Activated CD8-positive, alpha-beta memory T cell treated with anti-CD3 and anti-CD28 coated beads, Interleukin-2, amount 50 U/mL, for 1 hour (primary cell): ENCODE measurements at regions not wholly inside any gene's neighbourhood (a gene's known extent, or its start where the extent isn't known, plus 50 kb on each side); places are given as distances from the start of the nearest gene placed in this dataset.

Experiments used
- DNase-seq: peaks from one replicate; pipeline ENCODE4 v3.0.0-alpha.2; 2020; ENCODE audit errors: extremely low read depth

DNA sequence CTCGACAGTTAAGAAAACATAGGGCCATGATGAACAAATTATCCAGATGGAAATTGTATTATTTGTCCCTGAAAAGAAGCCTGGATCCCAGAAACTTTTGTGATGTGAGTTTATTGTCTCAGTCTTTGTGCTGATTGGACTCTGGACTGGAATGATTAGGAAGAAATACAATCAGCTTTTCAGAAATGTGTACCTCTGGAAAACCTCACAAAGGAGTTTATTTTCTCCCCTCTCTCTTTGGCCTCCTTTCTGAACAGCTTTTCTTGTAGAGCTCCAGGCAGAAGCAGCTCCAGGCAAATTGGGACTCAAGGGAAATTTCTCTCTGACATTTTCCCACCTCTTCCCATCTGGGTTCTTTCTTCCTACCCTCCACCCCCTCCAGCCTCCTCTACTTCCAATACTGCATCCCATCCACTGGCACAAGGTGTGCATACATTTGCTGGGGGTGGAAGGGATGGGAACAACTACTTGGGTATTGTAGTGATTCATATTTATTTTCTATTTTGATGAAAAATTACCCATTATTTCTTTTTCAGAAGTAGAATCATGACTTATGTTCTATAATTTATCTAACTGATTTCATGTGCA, 119.7 kb downstream of the CD47 start:
- no peak for DNase-seq

DNA sequence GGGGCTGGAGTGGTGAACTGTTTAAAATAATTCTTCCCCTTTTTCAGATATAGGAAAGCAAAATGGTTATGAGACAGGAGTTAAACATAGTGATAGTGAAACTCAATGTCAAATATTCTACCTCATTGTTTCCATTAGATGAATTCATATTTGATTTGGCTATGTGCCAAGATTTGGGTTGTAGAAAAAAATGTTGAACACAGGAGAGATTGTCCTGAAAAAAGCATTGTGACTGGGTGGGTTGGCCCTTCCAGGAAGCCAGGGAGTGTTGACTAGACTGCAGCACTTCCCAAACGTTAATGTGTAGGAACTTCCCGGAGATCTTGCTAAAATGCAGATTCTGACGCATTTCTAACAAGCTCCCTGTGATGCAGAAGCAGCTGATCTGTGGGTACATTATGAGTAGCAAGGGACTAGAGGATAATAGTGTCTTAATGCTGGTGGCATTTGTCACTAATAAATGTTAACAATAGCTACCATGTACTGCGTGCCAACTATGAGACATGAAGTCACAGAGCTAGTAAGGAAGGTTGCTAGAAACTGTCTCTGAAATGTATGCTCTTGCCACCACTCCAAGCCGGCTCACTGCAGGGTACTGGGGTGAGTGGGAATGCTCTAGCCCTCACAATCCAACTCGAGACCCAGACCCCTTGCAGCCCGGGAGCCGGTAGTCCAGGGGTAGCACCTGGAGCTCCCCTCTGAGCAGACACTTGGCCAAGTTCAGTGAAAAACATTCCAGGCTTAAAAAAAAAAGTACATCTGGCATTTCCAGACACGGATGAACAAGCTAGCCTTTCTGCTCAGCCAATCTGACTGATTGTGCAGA, 120.6 kb downstream of the CD47 start:
- DNase-seq, result no peak

DNA sequence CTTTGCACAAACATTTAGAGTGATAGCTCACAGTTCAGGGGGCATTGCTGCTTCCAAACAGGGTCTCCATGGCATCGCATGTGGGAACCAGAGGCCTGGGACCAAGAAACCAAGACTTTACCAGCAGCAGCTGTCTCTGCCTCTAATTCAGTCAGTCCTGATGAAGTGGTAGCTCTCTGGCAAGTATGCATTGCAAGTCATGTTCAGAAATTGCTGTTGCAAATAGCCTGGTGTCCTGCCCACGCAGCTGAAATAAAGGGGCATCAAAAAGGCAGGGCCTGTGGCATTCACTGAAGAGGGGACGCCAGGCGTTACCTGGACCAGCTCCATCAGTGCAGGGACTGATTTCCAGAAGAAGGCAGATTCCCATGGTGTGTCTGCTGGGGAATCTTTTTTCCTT, 121.3 kb downstream of the CD47 start:
- DNase-seq, result no peak

DNA sequence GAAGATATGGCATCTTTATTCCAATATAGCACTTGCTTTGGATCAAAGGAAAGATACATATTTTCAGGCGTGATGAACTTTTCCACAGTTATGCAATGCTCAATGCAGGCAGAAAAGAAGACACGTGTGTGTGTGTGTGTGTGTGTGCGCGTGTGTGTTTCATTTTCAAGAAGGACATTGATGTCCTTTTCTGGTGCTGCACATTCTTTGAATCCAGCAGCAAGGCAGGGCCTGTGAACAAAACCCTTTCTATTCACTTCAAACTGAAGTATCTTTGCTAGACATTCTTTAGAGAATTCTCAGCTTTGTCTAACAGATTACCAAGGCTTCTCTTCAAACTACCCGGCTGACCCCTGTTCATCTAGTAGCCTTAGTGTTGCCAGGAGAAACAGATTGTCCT, 124.6 kb downstream of the CD47 start:
- DNase-seq, result no peak

DNA sequence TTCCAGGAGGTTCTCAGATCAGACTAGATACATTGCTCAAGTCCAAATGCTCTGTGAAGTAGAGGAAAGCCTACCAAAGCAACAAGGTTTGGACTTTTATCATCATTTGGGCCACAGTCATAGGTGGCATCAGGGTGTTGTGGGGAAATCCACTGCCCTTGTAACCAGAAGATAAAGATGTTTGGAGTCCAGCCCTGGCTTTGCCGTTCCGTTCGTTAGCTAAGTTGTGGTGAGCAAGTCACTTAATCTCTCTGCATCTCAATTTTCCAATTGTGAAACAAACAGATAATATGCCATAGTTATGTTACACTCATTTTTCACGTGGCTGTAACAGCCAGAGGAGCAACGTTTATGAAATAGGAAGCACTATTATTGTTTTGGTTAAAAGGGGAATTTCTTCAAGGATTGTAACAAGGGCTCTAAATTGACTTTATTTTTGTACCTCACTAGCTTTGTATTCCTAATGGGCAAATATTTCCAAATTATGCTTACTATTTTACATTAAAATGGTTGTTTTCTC, 125.6 kb downstream of the CD47 start:
- no peak for DNase-seq

DNA sequence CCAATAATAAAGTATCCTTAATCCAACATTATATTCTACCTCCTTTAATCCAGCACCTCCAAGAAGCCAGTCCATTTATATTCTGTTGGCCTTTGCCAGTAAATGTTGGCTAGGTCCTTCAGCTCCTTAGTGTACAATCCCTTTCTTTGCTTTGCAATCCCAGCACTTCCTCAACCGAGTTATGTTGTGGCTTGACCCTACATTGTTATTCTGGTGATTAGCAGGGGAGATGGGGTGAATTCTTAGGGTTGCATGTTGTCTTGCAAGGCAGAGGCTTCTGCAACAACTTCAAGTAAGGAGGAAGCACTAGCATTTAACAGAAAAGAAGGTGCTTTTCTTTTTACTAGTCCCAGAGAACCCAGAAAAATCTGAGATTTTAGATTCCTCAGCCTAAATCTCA, 127.2 kb downstream of the CD47 start:
- no peak for DNase-seq

DNA sequence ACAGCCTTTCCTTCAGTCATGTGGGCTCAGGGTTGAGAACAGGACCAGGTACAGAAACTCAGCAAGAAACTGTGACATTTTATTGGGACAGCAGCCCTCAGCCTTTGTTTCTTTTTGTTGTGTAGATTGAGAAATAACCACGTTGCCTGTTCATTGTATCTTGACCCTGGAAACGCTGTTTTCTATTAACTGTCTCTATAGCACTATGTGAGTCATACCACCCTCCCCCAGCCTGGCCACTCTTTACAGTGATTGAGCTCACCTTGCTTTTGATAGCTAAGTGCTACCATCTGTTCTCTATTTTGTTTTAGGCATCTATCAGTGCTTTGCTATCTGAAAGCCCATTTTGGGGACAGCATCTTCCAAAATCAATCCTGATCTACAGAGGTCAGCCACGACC, 127.9 kb downstream of the CD47 start:
- DNase-seq, result no peak

DNA sequence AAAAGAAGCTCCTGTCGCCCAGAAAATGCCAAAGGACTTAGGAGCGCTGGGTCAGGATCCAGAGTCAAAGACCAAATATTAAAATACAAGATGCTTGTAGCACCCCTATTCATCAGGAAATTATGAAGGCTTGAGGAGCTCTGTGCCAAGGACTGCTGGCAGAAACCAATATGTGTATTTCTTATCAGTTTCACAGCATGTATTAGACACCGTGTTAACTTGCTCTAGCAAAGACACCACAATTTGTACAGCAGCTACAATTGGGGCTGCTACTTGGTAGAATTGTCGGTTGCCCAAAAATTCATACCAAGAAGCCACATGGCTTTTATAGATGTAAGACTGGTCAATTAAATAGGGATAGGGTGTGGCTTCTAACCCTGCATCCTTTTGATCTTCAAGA, 128.8 kb downstream of the CD47 start:
- DNase-seq, result no peak

DNA sequence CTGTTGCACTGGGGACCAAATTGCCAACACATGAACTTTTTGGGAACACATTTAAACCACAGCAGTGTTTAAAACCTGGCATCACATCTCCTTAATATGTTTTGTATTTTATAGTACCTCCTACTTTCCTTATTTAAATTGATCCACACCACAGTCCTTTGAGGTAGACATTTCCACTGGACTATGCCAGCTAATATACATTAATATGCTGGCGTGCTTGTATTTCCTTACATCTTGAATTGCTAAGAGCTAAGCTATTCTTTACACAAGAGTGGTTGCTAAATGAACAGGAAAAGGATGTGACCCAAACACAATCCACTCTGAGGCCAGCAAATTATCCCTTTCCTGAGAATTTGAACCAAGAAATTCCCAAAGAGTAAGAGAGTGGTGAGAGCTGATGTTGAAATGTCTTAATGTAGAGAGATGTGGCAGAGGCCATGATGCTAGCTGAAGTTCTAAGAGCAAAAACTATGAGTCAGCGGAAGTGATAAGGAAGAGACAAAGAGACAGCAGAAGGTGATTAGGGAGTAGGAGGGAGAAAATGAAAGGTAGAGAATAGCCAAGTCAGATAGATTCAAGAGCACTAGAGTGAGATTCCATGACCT, 131.2 kb downstream of the CD47 start:
- DNase-seq, result no peak

DNA sequence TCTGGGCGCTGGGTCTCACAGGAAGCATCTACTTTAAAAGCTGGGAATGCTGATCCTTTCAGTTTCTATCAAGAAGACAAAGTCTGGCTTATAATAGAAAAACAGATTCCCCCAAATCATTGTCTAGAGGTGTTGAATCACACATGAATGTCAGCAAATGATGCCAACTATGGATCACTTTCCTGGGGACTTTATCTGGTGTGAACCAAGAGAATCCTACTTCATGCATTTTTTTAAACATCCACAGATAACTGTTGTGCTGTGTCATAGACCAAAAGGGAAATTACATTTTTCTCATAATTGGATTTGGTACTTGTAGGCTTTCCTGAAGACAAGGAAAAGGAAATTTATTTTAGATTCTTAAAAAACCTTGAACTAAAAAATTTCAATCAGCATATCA, 132.7 kb downstream of the CD47 start:
- no peak for DNase-seq

DNA sequence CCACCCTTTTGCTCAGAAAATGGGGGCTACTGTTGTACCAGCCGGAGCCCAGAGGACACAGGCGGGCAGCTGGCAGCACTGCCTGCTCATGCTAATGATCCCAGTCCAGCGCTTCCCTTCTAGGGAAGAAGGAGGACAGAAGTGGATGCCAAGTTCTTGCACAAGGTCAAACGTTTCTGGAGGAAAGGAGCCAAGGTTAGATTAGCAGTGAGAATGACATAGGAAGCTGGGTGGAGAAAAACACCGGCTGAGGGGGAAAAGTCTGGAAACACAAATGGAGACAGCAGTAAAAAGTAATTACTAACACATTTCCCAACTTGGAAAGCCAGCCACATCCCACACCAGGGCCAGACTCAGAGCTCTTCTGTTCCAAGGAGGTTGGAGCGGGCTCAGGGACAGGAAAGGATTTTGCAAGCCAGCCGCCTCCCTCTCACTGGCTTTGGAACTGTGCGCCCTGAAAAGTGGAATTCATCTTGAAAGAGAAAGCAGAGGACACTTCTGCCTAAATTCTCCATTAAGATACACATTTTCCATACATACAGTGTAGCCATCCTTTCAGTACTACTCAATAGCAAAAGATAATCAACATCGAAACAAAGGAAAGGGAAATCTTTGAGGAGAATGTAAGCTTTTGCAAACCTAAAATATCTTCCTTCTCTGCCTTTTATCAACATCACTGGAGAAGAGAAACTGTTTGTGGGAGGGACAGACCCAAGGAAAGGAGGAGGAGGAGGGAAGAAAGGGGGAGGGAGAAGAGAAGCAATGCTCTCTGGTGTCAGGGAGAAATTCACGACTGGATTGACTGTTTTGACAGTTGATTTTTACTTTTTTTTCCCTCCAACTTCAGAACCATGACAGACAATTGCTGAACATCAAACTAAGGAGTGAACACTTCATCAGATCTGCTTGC, 133.6 kb downstream of the CD47 start:
- no peak for DNase-seq

DNA sequence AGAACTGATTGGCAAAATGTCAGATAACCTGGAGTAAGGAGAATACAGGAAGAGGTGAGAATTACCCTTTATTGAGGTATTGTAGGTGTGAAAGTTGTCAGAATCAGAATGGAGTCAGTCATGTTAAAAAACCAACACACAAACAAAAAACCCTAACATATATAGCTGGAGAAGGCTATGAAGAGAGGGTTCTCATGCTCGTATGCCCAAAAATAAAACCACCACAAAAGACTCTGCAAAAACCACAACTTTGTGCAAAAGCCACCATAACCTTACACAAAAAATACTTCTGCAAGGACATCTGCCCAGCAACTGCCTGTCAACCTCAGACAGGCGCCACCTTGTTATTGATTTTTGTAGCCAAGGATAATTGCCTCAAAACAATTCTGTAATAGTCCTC, 136.0 kb downstream of the CD47 start:
- no peak for DNase-seq

DNA sequence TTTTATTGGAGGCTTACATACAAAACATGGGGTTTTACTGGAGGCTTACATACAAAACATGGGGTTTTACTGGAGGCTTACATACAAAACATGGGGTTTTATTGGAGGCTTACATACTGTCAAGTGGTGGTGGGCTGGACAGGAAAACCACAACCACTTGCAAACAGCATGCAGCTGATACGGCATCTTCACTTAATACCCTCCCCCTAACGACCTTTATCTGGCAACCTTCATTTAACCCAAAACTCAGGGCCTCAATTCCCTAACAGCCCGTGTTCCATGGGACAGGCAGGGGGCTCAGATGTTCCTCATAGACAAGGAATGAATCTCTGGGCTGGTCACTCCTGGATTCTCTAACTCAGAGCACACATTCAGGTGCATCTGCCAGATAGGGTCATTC, 137.1 kb downstream of the CD47 start:
- DNase-seq, result no peak

DNA sequence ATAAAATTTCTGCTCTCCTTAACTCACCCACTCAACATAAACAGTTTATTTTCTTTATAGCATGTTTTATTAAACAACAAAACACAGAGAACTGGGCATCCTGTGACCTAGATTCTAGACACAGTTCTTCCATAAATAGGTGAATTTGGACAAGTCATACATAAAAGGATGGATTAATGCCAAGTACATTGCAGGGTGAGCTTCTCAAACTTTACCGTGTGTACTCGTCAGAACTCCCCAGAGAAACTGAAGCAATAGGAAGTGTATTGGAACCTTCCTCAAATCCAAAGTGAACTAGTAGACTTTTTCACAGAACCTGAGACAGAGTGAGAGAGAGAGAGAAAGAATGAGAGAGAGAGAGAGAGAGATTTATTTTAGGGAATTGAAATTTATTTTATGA, 139.7 kb downstream of the CD47 start:
- DNase-seq, result no peak

DNA sequence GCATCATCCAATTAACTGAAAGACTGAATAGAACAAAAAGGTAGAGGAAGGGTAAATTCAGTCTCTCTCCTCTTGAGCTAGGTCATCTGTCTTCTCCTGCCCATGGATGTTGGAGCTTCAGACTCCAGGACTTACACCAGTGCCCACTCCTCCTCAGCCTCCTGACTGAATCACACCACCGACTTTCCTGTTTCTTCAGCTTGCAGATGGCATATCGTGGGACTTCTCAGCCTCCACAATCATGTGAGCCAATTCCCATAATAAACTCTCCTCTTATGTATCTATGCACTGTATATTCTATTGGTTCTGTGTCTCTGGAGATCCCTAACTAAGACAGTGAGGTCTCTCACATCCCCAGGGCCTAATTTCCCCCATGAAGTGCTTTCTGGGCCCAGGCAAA, 140.4 kb downstream of the CD47 start:
- DNase-seq, result no peak

DNA sequence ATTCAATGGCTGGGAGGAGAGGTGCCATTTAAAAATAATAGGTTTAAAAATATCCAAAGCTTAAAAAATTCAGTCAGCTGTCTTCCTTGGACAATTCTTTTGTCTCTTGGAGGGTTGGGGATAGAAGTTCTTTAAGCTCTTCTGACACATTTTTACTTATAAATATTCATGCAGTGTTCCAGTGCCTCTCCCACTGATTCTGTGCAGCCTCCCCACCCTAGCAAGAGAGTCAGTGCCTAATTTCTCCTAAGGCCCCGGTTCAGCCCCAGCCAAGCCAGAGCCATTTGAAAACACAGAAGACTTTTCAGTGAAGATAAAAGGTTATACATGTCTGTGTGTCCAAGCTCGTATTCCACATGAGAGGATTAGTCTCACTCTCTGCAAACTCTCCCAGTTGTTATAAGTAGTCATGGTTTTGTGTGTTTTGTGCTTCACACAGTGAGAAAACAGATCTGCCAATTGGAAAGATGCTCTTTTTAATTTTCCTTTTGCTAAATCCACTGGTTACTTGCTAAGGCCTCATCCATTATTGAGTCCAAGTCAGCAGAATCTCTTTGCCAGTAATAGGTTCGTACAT, 141.3 kb downstream of the CD47 start:
- DNase-seq, result no peak

DNA sequence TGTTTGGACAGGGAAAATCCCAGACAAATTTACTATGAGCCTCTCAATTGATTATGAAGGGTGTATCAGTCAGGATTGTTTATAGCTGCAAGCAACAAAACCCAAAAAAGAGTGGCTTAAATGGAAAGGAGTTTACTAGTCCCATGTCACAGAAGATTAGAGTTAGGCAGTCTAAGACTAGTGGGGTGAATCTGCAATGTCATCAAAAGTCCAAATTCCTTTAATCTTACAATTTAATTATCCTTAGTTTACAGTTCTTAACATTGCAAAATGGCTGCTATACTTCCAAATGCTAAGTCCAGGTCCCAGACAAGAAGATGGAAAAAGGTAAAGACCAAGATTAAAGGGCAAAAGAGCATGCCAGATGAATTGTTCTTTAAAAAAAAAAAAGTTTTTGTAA, 143.6 kb downstream of the CD47 start:
- DNase-seq, result no peak

DNA sequence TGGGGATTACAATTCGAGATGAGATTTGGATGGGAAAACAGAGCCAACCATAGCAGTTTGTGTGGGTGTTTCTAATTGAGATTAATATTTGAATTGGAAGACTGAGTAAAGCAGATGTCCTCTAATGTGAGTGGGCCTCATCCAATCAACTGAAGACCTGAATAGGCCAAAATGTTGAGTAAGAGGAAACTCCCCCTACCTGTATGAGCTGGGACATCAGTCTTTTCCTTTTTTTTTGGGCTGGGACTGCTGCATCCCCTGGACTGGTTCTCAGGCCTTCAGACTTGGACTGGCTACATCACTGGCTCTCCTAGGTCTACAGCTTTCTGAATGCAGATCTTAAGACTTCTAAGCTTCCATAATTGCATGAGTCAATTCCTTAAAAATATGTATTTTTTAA, 144.1 kb downstream of the CD47 start:
- DNase-seq, result no peak

DNA sequence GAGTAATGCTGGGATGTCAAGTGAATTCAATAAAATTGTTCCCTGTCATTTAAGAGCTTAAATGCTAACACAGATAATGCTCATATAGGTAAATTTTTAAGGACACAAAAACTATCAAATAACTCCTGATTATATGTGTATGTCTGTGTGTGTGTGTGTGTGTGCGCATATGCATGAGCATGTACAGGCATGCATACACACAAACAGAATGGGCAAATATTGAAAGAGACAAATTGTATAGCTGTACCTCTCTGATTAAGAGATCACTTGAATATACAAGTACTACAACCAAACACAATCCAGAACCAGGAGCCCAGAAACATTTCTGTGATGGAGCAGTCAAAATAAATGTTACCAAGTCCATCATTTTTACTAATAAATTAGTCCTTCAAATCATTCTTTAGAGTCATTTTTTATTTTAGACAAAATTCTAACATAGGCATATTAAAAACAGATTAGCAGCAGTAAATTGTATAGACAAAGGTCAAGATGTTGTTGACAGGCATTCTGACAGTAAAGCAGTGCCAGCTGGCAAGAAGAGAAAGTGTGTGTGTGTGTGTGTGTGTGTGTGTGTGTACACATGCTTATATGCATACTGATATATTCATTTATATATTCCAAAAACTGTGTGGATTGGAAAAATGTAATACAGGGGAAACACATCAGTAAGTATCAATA, 145.3 kb downstream of the CD47 start:
- DNase-seq, result no peak

DNA sequence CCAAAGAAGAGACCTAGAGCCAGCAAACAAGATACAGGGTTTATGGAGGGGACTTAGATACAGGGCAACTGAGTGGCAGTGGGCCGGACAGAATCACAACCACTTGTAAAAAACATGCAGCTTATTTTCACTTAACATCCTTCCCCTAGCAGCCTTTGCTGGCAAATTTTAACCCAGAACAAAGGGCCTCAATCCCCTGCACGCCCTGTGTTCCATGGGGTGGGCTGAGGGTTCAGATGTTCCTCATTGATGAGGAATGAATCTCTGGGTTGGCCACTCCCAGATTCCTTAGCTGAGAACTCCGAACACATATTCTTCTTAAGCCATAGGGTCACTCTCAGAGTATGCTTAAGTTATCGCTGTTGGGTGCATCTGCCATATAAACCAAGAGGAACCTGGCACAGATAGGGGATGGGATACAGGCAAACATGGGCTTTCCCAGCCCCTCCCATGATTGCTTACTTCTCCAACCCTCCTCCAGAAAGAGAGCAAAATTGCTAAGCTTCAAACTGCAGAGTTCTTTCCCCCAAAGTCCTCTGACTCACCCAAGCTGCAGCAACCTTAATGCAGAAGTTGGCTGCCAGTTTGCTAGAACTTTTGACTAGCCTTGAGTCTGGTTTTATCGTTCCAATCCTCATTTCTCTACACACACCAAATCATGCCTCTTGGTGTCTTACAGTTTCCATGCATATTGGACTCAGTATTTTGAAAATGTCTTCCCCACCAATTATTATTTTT, 146.9 kb downstream of the CD47 start:
- DNase-seq, result no peak
